HCT116 (cell line): ENCODE measurements at regions not wholly inside any gene's neighbourhood (a gene's known extent, or its start where the extent isn't known, plus 50 kb on each side); places are given as distances from the start of the nearest gene placed in this dataset.

Source experiments
- ATAC-seq: fragments of 200-7000 bp; cut with Tn5 transposase; 2 replicates; pipeline ENCODE4 v1.9.1; 2020; ENCODE audit warnings: mild to moderate bottlenecking, moderate library complexity
- BruUV-seq: library from RNA; stranded (reverse); fragments of 400-500 nt; replicated peaks from 2 replicates; lab custom pipeline; 2021; lab: Mats Ljungman, UMichigan
- CTCF ChIA-PET: fragments of 300-600 bp; sonication (Branson Sonifier 250); formaldehyde crosslinking; loops from one replicate; lab custom pipeline; 2021; ENCODE audit warnings: antibody characterized with exemption; lab: Charles Lee
- POLR2A ChIA-PET: fragments of 300-600, 350-600 bp; sonication (Branson Sonifier 250); formaldehyde crosslinking; loops from one replicate; lab custom pipeline; 2021; ENCODE audit warnings: antibody characterized with exemption; lab: Charles Lee
- RAD21 ChIA-PET, 2 experiments: fragments of 300-600 bp; sonication (Branson Sonifier 250); formaldehyde crosslinking; loops; one replicate each; lab custom pipeline; 2023; ENCODE audit warnings: low total read pairs in 2 of 2; ENCODE audit not compliant: uncharacterized antibody in 2 of 2, unreplicated experiment in 2 of 2, low non-redundant PET in 1 of 2; lab: Charles Lee
- DNase-seq: peaks from one replicate; pipeline ENCODE4 v3.0.0-alpha.2; 2010; ENCODE audit warnings: low read depth, low spot score
- H2AFZ ChIP-seq: fragments of 200-600 bp; shearing (Covaris generic), sonication (generic); 2 replicates; pipeline ENCODE4 v1.6.1; 2017; ENCODE audit warnings: low read depth, mixed run types, mixed read lengths, antibody characterized with exemption, low read length; ENCODE audit not compliant: poor library complexity, severe bottlenecking
- H3K27ac ChIP-seq: 2 replicates; pipeline ENCODE4 v1.5.1; 2012; ENCODE audit warnings: low read depth, low read length
- H3K27me3 ChIP-seq: fragments of 200-600 bp; sonication (generic); 2 replicates; pipeline ENCODE4 v1.6.1; 2016; ENCODE audit warnings: mixed run types, low read length, mixed read lengths; ENCODE audit not compliant: insufficient read depth
- H3K36me3 ChIP-seq, 2 experiments: fragments of 200-500 bp in 1 of 2; fragments of 200-600 bp in 1 of 2; sonication (Bioruptor generic) in 1 of 2; sonication (generic) in 1 of 2; 2 replicates each; pipeline versions ENCODE4 v1.5.1 to v1.6.1; 2014 to 2016; ENCODE audit warnings: low read length in 2 of 2, inconsistent platforms in 1 of 2, mixed read lengths in 1 of 2, mixed run types in 1 of 2; ENCODE audit not compliant: insufficient read depth in 2 of 2, control insufficient read depth in 1 of 2
- H3K4me1 ChIP-seq, 2 experiments: fragments of 200-600 bp in 1 of 2; sonication (generic) in 1 of 2; 2 replicates each; pipeline versions ENCODE4 v1.5.1 to v1.6.1; 2012 to 2017; ENCODE audit warnings: low read length in 2 of 2, inconsistent platforms in 1 of 2, mild to moderate bottlenecking in 1 of 2, mixed read lengths in 1 of 2, mixed run types in 1 of 2, moderate library complexity in 1 of 2; ENCODE audit not compliant: insufficient read depth in 2 of 2, control insufficient read depth in 1 of 2
- H3K4me2 ChIP-seq: fragments of 200-600 bp; sonication (generic); 2 replicates; pipeline ENCODE4 v1.6.1; 2017; ENCODE audit warnings: mixed run types, low read length, mixed read lengths
- H3K4me3 ChIP-seq, 2 experiments: fragments of 200-600 bp in 1 of 2; sonication (generic) in 1 of 2; replicated peaks in 1 of 2; 2 replicates each; pipeline ENCODE4 v1.5.1; 2011 to 2016; ENCODE audit warnings: low read length in 2 of 2, control low read depth in 1 of 2, low read depth in 1 of 2, mild to moderate bottlenecking in 1 of 2, mixed read lengths in 1 of 2, mixed run types in 1 of 2
- H3K79me2 ChIP-seq: fragments of 200-600 bp; sonication (generic); 2 replicates; pipeline ENCODE4 v1.6.1; 2017; ENCODE audit warnings: mild to moderate bottlenecking, mixed run types, low read length, moderate library complexity, mixed read lengths; ENCODE audit not compliant: insufficient read depth
- H3K9ac ChIP-seq: fragments of 200-600 bp; sonication (generic); 2 replicates; pipeline ENCODE4 v1.6.1; 2016; ENCODE audit warnings: low read length, mixed read lengths
- H3K9me2 ChIP-seq: fragments of 200-600 bp; sonication (generic), shearing (Covaris generic); 2 replicates; pipeline ENCODE4 v1.6.1; 2017; ENCODE audit warnings: mixed run types, mild to moderate bottlenecking, moderate library complexity; ENCODE audit not compliant: insufficient read depth
- H3K9me3 ChIP-seq, 2 experiments: fragments of 200-500 bp in 1 of 2; fragments of 200-600 bp in 1 of 2; sonication (Bioruptor generic) in 1 of 2; sonication (generic) in 1 of 2; 2 replicates each; pipeline ENCODE4 v1.6.1; 2014 to 2017; ENCODE audit warnings: low read length in 2 of 2, mixed read lengths in 2 of 2, inconsistent platforms in 1 of 2, low read depth in 1 of 2, mild to moderate bottlenecking in 1 of 2, mixed run types in 1 of 2, moderate library complexity in 1 of 2; ENCODE audit not compliant: control insufficient read depth in 1 of 2, insufficient read depth in 1 of 2
- H4K20me1 ChIP-seq: fragments of 200-600 bp; sonication (generic), shearing (Covaris generic); 2 replicates; pipeline ENCODE4 v1.6.1; 2017; ENCODE audit warnings: mixed run types, mild to moderate bottlenecking, moderate library complexity; ENCODE audit not compliant: insufficient read depth
- EZH2 ChIP-seq: fragments of 200-600 bp; sonication (generic); IDR thresholded peaks from 2 replicates; pipeline ENCODE4 v1.6.1; 2017; ENCODE audit warnings: antibody characterized with exemption, mixed run types
- POLR2A ChIP-seq: IDR thresholded peaks from 2 replicates; pipeline ENCODE4 v1.7.0; 2011; ENCODE audit warnings: borderline replicate concordance; ENCODE audit not compliant: insufficient read depth, insufficient read length; ENCODE audit errors: extremely low read depth
- POLR2AphosphoS5 ChIP-seq: IDR thresholded peaks from 2 replicates; pipeline ENCODE4 v1.6.1; 2011; ENCODE audit warnings: mild to moderate bottlenecking, low read depth, low read length, moderate library complexity
- RAD21 ChIP-seq: IDR thresholded peaks from 2 replicates; pipeline ENCODE4 v1.6.1; 2012; ENCODE audit warnings: low read depth, mild to moderate bottlenecking
- SIN3A ChIP-seq: IDR thresholded peaks from 2 replicates; pipeline ENCODE4 v1.6.1; 2012; ENCODE audit warnings: low read depth
- TCF7L2 ChIP-seq: IDR thresholded peaks from 2 replicates; pipeline ENCODE4 v1.7.0; 2011; ENCODE audit warnings: borderline replicate concordance, inconsistent platforms; ENCODE audit not compliant: insufficient read depth, insufficient read length; ENCODE audit errors: extremely low read depth
- intact Hi-C: fragments of 100-400 bp; cut with micrococcal nuclease; formaldehyde crosslinking; loops from 2 replicates; pipeline ENCODE4 v1.10.0; 2022
- TF ChIP-seq, protein P1 (sequence below): IDR thresholded peaks from 2 replicates; pipeline ENCODE4 v1.6.1; 2011; ENCODE audit warnings: mild to moderate bottlenecking, low read length, moderate library complexity; ENCODE audit not compliant: insufficient replicate concordance; ENCODE audit errors: extremely low read depth
- TF ChIP-seq, protein P2 (sequence below): IDR thresholded peaks from 2 replicates; pipeline ENCODE4 v1.6.1; 2012; ENCODE audit warnings: low read depth
- TF ChIP-seq, protein P3 (sequence below): IDR thresholded peaks from 2 replicates; pipeline ENCODE4 v1.6.1; 2012

DNA sequence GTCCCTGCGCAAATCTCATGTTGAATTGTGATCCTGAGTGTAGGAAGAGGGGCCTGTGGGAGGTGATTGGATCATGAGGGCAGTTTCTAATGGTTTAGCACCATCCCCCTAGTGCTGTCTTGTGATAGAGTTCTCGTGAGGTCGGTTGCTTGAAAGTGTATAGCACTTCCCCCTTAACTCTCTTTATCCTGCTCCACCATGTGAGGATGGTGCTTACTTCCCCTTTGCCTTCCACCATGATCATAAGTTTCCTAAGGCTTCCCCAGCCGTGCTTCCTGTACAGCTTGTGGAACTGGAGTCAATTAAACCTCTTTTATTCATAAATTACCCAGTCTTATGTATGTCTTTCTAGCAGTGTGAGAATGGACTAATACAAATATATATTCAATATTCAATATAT, 303.7 kb upstream of the SEL1L start:
- Histone ChIP-seq H3K27ac (no peak overlapping the region), H3K9ac (no peak overlapping the region), H3K4me2 (no peak overlapping the region), H3K36me3 (no peaks in the 10 kb centered on the region), H2AFZ (no peak overlapping the region), H4K20me1 (no peaks in the 10 kb centered on the region), H3K9me3 (peaks cover 0 to 3% of the 10 kb centered on the region in 2 experiments; a peak in 2 of 4 replicates), H3K27me3 (no peaks in the 10 kb centered on the region), H3K4me1 (no peaks in the 10 kb centered on the region), H3K4me3 (no peak overlapping the region), H3K9me2 (no peaks in the 10 kb centered on the region), H3K79me2 (no peaks in the 10 kb centered on the region)
- RAD21 ChIA-PET = no interaction called here
- POLR2A ChIA-PET = no interaction called here
- intact Hi-C loops = no loop called here
- DNase-seq (no peak), ATAC-seq (no peak)
- BruUV-seq = no TSS peak
- TF ChIP-seq TCF7L2 (no peak), SIN3A (no peak), POLR2A (no peak), POLR2AphosphoS5 (no peak), EZH2 (no peak), RAD21 (no peak)
- TF ChIP-seq, protein P1, sequence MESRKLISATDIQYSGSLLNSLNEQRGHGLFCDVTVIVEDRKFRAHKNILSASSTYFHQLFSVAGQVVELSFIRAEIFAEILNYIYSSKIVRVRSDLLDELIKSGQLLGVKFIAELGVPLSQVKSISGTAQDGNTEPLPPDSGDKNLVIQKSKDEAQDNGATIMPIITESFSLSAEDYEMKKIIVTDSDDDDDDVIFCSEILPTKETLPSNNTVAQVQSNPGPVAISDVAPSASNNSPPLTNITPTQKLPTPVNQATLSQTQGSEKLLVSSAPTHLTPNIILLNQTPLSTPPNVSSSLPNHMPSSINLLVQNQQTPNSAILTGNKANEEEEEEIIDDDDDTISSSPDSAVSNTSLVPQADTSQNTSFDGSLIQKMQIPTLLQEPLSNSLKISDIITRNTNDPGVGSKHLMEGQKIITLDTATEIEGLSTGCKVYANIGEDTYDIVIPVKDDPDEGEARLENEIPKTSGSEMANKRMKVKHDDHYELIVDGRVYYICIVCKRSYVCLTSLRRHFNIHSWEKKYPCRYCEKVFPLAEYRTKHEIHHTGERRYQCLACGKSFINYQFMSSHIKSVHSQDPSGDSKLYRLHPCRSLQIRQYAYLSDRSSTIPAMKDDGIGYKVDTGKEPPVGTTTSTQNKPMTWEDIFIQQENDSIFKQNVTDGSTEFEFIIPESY = no peak
- TF ChIP-seq, protein P2, sequence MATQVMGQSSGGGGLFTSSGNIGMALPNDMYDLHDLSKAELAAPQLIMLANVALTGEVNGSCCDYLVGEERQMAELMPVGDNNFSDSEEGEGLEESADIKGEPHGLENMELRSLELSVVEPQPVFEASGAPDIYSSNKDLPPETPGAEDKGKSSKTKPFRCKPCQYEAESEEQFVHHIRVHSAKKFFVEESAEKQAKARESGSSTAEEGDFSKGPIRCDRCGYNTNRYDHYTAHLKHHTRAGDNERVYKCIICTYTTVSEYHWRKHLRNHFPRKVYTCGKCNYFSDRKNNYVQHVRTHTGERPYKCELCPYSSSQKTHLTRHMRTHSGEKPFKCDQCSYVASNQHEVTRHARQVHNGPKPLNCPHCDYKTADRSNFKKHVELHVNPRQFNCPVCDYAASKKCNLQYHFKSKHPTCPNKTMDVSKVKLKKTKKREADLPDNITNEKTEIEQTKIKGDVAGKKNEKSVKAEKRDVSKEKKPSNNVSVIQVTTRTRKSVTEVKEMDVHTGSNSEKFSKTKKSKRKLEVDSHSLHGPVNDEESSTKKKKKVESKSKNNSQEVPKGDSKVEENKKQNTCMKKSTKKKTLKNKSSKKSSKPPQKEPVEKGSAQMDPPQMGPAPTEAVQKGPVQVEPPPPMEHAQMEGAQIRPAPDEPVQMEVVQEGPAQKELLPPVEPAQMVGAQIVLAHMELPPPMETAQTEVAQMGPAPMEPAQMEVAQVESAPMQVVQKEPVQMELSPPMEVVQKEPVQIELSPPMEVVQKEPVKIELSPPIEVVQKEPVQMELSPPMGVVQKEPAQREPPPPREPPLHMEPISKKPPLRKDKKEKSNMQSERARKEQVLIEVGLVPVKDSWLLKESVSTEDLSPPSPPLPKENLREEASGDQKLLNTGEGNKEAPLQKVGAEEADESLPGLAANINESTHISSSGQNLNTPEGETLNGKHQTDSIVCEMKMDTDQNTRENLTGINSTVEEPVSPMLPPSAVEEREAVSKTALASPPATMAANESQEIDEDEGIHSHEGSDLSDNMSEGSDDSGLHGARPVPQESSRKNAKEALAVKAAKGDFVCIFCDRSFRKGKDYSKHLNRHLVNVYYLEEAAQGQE = no peak
- TF ChIP-seq, protein P3, sequence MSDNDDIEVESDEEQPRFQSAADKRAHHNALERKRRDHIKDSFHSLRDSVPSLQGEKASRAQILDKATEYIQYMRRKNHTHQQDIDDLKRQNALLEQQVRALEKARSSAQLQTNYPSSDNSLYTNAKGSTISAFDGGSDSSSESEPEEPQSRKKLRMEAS = no peak
- CTCF ChIA-PET = no interaction called here
